ENCODE measurements at regions not wholly inside any gene's neighbourhood (a gene's known extent, or its start where the extent isn't known, plus 50 kb on each side); places are given as distances from the start of the nearest gene placed in this dataset.
A peak's percentile ranks its signal among the peaks of the same experiment; 100 is the strongest.
"Not testable (repeated sequence)": the region's sequence is repeated elsewhere in the genome, so short reads cannot be mapped to it uniquely, and the experiment has no call there.

DNA sequence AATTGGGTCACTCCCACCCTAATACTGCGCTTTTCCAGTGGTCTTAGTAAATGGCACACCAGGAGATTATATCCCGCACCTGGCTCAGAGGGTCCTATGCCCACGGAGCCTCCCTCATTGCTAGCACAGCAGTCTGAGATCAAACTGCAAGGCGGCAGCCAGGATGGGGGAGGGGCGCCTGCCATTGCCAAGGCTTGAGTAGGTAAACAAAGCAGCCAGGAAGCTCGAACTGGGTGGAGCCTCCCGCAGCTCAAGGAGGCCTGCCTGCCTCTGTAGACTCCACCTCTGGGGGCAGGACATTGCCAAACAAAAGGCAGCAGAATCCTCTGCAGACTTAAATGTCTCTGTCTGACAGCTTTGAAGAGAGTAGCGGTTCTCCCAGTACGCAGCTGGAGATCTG, 52.4 kb upstream of the PMPCB start:
- not testable (repeated sequence) for DNase-seq (ENCODE audit: low read depth)

DNA sequence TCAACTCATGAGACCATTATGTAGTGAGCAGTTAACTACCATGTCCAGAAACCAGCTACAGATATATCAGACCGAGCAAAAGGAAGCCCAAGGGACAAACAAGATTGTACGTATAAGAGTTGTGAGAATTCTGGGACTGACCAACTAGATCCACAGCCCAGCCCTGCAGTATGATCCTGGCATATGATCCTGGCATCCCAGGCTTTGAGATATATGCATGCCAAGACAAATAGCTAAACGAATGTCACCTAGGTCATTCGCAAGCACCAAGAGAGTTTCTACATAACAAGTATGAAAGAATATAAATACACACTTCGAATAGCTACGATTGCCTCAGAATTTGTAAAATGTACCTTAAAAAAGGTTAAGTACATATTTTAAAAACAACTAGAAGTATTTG, 56.4 kb upstream of the PMPCB start:
- DNase-seq (ENCODE audit: low read depth) = no peak

DNA sequence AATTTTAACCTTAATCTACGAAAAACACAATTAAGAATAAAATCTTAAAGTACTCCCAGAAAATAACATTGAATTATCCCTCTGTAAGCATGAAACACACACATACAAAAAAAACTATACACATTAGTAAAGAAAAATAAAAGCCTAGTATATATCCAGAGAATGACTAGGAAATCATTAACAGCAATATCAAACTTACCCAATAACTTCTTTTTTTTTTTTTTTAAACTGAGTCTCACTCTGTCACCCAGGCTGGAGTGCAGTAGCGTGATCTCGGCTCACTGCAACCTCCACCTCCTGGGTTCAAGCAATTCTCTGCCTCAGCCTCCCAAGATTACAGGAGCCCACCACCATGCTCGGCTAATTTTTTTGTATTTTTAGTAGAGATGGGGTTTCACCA, 61.4 kb upstream of the PMPCB start:
- DNase-seq (ENCODE audit: low read depth) = not testable (repeated sequence)

DNA sequence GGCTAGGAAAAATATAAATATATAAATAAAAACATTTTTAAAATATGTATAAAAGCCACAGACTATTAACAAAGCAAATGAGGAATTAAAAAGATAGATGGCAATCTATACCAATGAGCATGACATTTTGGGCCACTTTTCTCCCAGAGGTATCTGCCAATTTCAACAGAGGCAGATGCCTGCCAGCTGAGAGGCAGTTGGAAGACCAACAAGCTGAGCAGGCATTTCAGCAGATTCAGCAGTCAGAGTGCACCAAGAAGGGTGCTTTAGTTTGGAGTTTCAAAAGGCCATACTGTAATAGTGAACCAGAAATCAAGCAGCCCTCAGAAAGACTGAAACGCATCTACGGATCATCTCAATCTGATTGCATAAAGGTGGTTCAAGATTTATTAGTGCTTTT, 62.4 kb upstream of the PMPCB start:
- DNase-seq (ENCODE audit: low read depth) = not testable (repeated sequence)

DNA sequence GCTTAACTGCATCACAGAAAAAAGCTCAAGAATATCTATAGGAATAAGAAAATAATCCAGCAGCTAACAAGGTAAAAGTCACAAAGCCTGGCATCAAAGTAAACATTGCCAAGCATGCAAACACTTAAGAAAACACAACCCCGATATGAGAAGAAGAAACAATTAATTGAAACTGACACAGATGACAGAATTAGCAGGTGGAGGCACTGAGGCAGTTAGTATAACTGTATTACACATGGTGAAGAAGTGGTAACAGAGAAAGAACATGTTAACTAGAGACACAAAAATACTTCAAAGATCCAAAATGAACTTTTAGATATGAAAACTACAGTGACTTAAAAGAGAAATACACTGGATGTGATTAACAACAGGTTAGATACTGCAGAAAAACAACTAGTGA, 69.4 kb upstream of the PMPCB start:
- DNase-seq (ENCODE audit: low read depth) = not testable (repeated sequence)

DNA sequence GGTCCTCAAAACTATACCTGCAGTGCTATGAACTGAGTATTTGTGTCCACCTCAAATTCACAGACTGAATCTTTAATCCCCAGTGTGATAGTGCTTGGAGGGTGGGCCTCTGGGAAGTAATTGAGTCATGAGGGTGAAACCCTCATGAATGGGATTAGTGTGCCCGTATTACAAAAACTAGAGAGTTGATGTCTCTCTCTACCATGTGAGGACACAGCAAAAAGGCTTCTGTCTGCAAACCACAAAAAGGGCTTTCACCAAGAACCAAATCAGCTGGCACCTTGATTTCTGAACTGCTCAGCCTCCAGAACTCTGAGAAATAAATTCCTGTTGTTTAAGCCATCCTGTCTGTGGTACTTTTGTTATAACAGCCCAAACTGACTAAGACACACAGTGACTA, 71.4 kb upstream of the PMPCB start:
- not testable (repeated sequence) for DNase-seq (ENCODE audit: low read depth)

DNA sequence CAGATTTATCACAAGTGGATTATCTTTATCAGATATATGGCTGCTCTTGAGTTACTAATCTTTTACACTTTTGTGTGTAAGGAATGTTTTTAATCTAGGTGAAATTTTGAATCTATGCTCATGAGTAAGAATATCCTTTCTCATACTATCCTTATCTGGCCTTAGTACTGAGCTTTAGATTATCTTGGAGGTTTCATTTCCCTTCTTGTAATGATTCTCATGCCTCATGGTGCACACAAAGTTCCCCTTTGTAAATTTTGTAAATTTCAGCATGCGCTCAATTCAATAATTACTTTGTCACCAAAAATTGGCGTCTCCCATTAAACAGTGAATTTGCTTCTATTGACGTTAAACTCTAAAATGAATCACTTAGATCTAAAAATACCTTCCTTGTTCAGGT, 74.2 kb upstream of the NAPEPLD start:
- not testable (repeated sequence) for DNase-seq (ENCODE audit: low read depth)

DNA sequence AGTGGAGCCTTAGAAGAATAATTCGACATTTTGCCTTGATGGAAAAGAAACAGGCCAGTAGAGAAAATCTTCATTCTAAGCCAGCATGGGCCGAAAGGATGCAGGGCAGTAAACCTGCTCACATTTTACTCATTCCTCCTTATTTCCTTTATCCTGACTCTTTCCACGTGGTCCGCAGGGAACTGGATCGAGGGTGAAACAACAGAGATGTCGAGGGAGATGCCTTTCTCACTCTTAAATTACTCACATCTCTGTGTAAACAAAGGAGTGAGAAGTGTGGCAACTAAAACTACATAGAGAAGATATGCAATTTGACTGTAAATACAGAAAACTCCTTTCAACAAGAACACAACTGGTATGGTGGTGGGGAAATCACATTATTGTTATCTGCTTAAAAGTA, 62.1 kb upstream of the NAPEPLD start:
- not testable (repeated sequence) for DNase-seq (ENCODE audit: low read depth)

DNA sequence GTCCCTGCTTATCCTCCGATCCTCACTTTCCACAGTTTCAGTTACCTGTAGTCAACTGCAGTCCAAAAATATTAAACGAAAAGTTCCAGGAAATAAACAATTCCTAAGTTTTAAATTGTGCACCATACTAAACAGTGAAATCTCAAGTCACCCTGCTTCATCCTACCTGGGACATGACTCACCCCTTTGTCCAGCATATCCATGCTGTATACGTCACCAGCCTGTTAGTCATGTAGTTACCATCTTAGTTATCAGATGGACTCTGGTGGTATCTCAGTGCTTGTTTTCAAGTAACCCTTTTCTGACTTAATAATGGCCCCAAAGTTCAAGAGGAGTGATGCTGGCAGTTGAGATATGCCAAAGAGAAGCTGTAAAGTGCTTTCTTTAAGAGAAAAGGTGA, 50.3 kb upstream of the NAPEPLD start:
- DNase-seq (ENCODE audit: low read depth) = peak; percentile 69
